Prostate gland (tissue), 2 donors: ENCODE measurements at regions not wholly inside any gene's neighbourhood (a gene's known extent, or its start where the extent isn't known, plus 50 kb on each side); places are given as distances from the start of the nearest gene placed in this dataset.

Source experiments
- CTCF ChIP-seq, 4 experiments: fragments of 200-600 bp in 2 of 4; fragments of 450-650 bp in 2 of 4; sonication (generic) in 2 of 4; IDR thresholded peaks; 1 replicate in 3 of 4; 2 replicates in 1 of 4; pipeline ENCODE4 v1.5.1; 2016 to 2019; ENCODE audit warnings: antibody characterized with exemption in 4 of 4, mild to moderate bottlenecking in 2 of 4, moderate library complexity in 2 of 4
- POLR2A ChIP-seq: fragments of 450-650 bp; IDR thresholded peaks from one replicate; pipeline ENCODE4 v1.6.1; 2016; ENCODE audit warnings: antibody characterized with exemption, mild to moderate bottlenecking

GRCh38 chr4:52249581-52249980 is 198.5 kb downstream of the SPATA18 start:
- TF ChIP-seq CTCF (IDR thresholded peaks at IDR 0.05) (no peak), POLR2A (no peak)
